ENCODE measurements at regions not wholly inside any gene's neighbourhood (a gene's known extent, or its start where the extent isn't known, plus 50 kb on each side); places are given as distances from the start of the nearest gene placed in this dataset.

DNA sequence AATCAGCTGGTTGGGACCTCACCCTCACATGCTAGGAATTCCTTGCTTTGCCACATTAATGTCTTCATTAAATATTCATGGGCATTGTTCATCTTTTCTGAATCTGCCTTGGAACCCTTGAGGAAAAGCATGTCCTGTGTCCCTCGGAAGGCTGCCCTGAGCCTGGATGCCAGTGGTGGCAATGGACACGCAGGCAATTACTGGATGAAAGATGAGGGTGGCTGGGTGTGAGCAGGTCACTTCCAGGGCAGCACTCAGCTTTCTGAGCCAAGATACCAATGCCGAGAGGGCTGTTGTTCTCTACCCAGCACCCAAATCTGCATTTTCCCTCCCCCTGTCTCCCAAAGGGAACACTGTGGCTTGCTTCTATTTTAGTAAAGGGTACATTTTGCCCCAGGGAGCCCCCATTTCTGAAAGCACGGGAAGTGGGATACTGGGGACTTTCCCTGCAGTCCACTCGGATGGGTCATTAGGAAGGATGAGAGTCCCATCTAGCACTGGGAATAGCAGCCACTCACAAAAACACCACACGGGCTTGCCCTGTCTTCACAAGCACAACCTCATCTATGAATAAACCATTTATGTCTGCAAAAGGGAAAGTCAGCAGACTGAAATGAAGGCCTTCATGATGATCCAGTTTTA lies 234.8 kb downstream of the SOX11 start:
- no peak for TF ChIP-seq SUZ12 (IDR thresholded peaks at IDR 0.05; ENCODE audit: extremely low read depth, insufficient read depth, insufficient read length)
- TF ChIP-seq YY1 (IDR thresholded peaks at IDR 0.05; ENCODE audit: insufficient read depth, insufficient read length): no peak

Measured in NT2/D1 (cell line).